ENCODE measurements at regions not wholly inside any gene's neighbourhood (a gene's known extent, or its start where the extent isn't known, plus 50 kb on each side); places are given as distances from the start of the nearest gene placed in this dataset.

DNA sequence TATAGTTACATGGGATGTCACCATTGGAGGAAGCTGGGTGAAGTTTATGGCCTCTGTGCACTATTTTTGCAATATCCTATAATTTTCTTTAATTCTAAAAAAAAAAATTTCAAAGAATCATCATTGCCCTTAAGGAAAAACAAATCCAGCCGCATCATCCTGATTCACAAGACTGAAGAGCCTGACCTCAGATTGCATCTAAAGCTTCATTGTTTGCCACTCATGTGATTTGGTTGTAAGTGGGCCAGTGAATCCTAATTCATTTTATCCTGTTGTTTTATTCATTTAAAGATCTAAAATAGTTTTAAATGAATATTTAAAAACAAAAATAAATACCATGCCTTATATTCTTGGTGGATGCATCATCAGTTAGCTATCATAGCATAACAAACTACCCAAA is 504.5 kb downstream of the TBC1D4 start:
- no peak overlapping the region for H3K9ac ChIP-seq
- TF ChIP-seq, protein P1, sequence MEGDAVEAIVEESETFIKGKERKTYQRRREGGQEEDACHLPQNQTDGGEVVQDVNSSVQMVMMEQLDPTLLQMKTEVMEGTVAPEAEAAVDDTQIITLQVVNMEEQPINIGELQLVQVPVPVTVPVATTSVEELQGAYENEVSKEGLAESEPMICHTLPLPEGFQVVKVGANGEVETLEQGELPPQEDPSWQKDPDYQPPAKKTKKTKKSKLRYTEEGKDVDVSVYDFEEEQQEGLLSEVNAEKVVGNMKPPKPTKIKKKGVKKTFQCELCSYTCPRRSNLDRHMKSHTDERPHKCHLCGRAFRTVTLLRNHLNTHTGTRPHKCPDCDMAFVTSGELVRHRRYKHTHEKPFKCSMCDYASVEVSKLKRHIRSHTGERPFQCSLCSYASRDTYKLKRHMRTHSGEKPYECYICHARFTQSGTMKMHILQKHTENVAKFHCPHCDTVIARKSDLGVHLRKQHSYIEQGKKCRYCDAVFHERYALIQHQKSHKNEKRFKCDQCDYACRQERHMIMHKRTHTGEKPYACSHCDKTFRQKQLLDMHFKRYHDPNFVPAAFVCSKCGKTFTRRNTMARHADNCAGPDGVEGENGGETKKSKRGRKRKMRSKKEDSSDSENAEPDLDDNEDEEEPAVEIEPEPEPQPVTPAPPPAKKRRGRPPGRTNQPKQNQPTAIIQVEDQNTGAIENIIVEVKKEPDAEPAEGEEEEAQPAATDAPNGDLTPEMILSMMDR (conservative IDR thresholded peaks at IDR 0.05; ENCODE audit: low read depth, low read length) = no peak
- H3K27me3 ChIP-seq (ENCODE audit: insufficient read depth, low read depth) = no peaks in the 10 kb centered on the region
- H3K4me2 ChIP-seq = no peak overlapping the region
- H3K4me1 ChIP-seq (ENCODE audit: low read depth, poor library complexity, severe bottlenecking) = no peaks in the 10 kb centered on the region
- no peaks in the 10 kb centered on the region for H4K20me1 ChIP-seq (ENCODE audit: insufficient read depth)
- H3K79me2 ChIP-seq (ENCODE audit: insufficient read depth, low read depth) = no peaks in the 10 kb centered on the region
- no peak overlapping the region for H3K27ac ChIP-seq
- no peaks in the 10 kb centered on the region for H3K36me3 ChIP-seq (ENCODE audit: insufficient read depth)
- no peak overlapping the region for H2AFZ ChIP-seq (ENCODE audit: low read depth)
- no peak overlapping the region for H3K4me3 ChIP-seq (IDR thresholded peaks at IDR 0.05; ENCODE audit: insufficient read depth, low read depth, low read length)

DNA sequence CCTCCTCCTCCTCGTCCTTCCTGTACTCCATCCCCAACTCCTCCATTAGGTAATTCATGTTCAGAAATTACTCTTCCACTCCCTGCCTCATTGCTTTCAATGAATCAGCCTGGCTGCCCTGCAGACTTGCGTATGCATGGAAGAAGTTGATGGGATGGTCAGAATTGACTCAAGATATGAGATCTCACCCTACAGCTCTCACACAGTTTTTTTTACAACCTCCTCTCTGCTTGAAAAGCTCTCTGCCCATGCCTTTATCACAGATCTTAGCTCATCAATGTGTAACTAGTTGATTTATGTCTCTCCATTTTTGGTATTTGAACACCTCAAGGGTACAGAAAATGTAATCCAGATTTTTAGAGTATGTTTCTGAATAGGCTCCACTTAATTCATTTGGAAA is 506.9 kb downstream of the TBC1D4 start:
- no peak overlapping the region for H3K4me3 ChIP-seq (IDR thresholded peaks at IDR 0.05; ENCODE audit: insufficient read depth, low read depth, low read length)
- no peak overlapping the region for H3K4me2 ChIP-seq
- no peak overlapping the region for H3K9ac ChIP-seq
- H3K27ac ChIP-seq = no peak overlapping the region
- no peak overlapping the region for H2AFZ ChIP-seq (ENCODE audit: low read depth)
- no peaks in the 10 kb centered on the region for H3K4me1 ChIP-seq (ENCODE audit: low read depth, poor library complexity, severe bottlenecking)
- H3K36me3 ChIP-seq (ENCODE audit: insufficient read depth) = no peaks in the 10 kb centered on the region
- H3K27me3 ChIP-seq (ENCODE audit: insufficient read depth, low read depth) = no peaks in the 10 kb centered on the region
- TF ChIP-seq, protein P1 (conservative IDR thresholded peaks at IDR 0.05; ENCODE audit: low read depth, low read length) = no peak
- H4K20me1 ChIP-seq (ENCODE audit: insufficient read depth) = no peaks in the 10 kb centered on the region
- H3K79me2 ChIP-seq (ENCODE audit: insufficient read depth, low read depth) = no peaks in the 10 kb centered on the region

DNA sequence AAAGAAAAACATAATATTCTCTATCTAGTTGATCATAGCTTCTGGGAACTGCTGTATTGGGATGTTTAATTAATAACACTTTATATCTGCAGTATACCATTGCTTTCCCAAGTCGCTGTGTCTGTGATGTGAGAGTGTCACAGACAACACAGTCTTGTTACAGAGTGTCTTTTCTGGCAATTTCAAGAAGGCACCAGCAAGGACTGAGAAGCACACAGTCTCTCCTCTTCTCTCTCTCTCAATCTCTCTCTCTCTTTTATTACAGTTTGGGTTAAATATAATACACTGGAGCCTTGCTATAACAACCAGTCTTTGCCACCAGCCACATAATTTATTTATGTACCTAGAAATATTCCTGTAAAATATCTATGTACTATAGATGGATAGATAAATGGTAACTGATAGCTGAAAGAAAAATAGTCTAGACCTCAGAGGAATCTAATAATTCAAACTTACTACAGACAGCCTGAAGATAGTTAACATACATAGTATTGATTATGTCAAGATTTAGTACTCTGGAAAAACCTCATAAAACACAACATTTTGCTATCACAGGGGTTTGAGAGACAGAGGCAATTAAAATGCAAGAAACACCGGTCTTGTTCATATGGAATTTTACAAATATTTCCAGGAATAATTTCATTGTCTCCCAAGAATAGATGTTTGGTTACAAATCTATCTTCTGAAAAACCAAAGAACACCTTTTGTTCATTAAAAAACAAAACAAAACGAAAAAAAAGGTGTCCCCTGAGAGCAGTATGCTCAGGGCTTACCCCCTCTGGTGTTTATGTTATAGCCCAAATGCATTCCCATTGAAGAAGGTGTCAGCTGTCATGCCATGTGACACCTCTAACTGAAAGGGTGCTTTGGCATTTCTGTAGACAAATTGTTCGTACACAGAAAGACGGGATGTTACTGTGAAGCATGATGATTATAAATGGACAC is 507.8 kb downstream of the TBC1D4 start:
- Histone ChIP-seq H3K4me1 (ENCODE audit: low read depth, poor library complexity, severe bottlenecking) (no peaks in the 10 kb centered on the region), H3K27me3 (ENCODE audit: insufficient read depth, low read depth) (no peaks in the 10 kb centered on the region), H3K4me3 (IDR thresholded peaks at IDR 0.05; ENCODE audit: insufficient read depth, low read depth, low read length) (no peak overlapping the region), H3K36me3 (ENCODE audit: insufficient read depth) (no peaks in the 10 kb centered on the region), H3K27ac (no peak overlapping the region), H4K20me1 (ENCODE audit: insufficient read depth) (no peaks in the 10 kb centered on the region), H3K9ac (no peak overlapping the region), H2AFZ (ENCODE audit: low read depth) (no peak overlapping the region), H3K4me2 (no peak overlapping the region), H3K79me2 (ENCODE audit: insufficient read depth, low read depth) (no peaks in the 10 kb centered on the region)
- TF ChIP-seq, protein P1 (conservative IDR thresholded peaks at IDR 0.05; ENCODE audit: low read depth, low read length) = no peak

DNA sequence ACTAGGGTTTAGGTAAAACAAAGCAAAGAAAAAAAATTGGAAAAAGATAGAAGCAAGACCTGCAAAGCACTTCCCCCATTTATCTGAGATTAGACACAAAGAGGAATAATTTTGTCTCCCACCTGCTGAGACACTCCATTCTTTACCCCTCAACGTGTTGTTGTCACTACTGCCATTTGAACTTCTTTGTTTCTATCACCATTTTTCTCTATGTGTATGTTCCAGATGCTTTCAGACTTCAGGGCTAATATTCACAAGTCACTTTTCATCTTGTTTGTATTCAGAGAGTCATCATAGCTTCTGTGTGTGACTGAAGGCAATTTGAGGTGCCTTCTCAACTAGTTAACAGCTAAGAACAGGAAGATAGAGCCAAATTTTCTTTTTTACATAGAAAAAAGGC is 512.5 kb downstream of the TBC1D4 start:
- Histone ChIP-seq H3K27me3 (ENCODE audit: insufficient read depth, low read depth) (no peaks in the 10 kb centered on the region), H4K20me1 (ENCODE audit: insufficient read depth) (no peaks in the 10 kb centered on the region), H3K9ac (no peak overlapping the region), H3K27ac (no peak overlapping the region), H3K4me1 (ENCODE audit: low read depth, poor library complexity, severe bottlenecking) (no peaks in the 10 kb centered on the region), H3K4me3 (IDR thresholded peaks at IDR 0.05; ENCODE audit: insufficient read depth, low read depth, low read length) (no peak overlapping the region), H3K36me3 (ENCODE audit: insufficient read depth) (no peaks in the 10 kb centered on the region), H3K4me2 (no peak overlapping the region), H2AFZ (ENCODE audit: low read depth) (no peak overlapping the region), H3K79me2 (ENCODE audit: insufficient read depth, low read depth) (no peaks in the 10 kb centered on the region)
- TF ChIP-seq, protein P1 (conservative IDR thresholded peaks at IDR 0.05; ENCODE audit: low read depth, low read length) = no peak

All from KMS-11 (cell line).